SK-N-SH (cell line): ENCODE measurements at regions not wholly inside any gene's neighbourhood (a gene's known extent, or its start where the extent isn't known, plus 50 kb on each side); places are given as distances from the start of the nearest gene placed in this dataset.

Experiments used
- CTCF ChIP-seq: fragments of 200-600 bp; sonication (generic); IDR thresholded peaks from 2 replicates; pipeline ENCODE4 v1.6.1; 2017; ENCODE audit warnings: antibody characterized with exemption, mild to moderate bottlenecking, moderate library complexity
- EP300 ChIP-seq, 2 experiments: IDR thresholded peaks; 2 replicates each; pipeline versions ENCODE4 v1.4.0 to v1.6.1; 2012; ENCODE audit warnings: borderline replicate concordance in 1 of 2, low read depth in 1 of 2, low read length in 1 of 2
- EZH2phosphoT487 ChIP-seq: fragments of 200-600 bp; sonication (generic); IDR thresholded peaks from 2 replicates; pipeline ENCODE4 v1.6.1; 2017; ENCODE audit warnings: low read depth, mixed run types, mild to moderate bottlenecking, antibody characterized with exemption, moderate library complexity, borderline replicate concordance
- FOXM1 ChIP-seq: IDR thresholded peaks from 2 replicates; pipeline ENCODE4 v1.4.0; 2012; ENCODE audit warnings: low read depth, mild to moderate bottlenecking
- GABPA ChIP-seq: IDR thresholded peaks from 2 replicates; pipeline ENCODE4 v1.4.0; 2012; ENCODE audit warnings: low read depth, mild to moderate bottlenecking
- MAX ChIP-seq: IDR thresholded peaks from 2 replicates; pipeline ENCODE4 v1.4.0; 2012; ENCODE audit warnings: low read depth
- NFIC ChIP-seq: IDR thresholded peaks from 2 replicates; pipeline ENCODE4 v1.4.0; 2012; ENCODE audit warnings: borderline replicate concordance
- NRF1 ChIP-seq: IDR thresholded peaks from 2 replicates; pipeline ENCODE4 v1.6.1; 2012; ENCODE audit warnings: low read depth, mild to moderate bottlenecking, low read length
- POLR2AphosphoS5 ChIP-seq: IDR thresholded peaks from 2 replicates; pipeline ENCODE4 v1.6.1; 2012; ENCODE audit warnings: low read depth, low read length
- RAD21 ChIP-seq: IDR thresholded peaks from 2 replicates; pipeline ENCODE4 v1.6.1; 2012; ENCODE audit warnings: mild to moderate bottlenecking, low read length
- REST ChIP-seq: IDR thresholded peaks from 2 replicates; pipeline ENCODE4 v1.6.1; 2012; ENCODE audit warnings: mild to moderate bottlenecking, low read depth, low read length, moderate library complexity
- RFX5 ChIP-seq: IDR thresholded peaks from 2 replicates; pipeline ENCODE4 v1.6.1; 2012; ENCODE audit warnings: mild to moderate bottlenecking, improper control_type of control experiment, low read length
- SIN3A ChIP-seq: IDR thresholded peaks from 2 replicates; pipeline ENCODE4 v1.6.1; 2012; ENCODE audit warnings: low read depth, mild to moderate bottlenecking, low read length, moderate library complexity, borderline replicate concordance
- TAF1 ChIP-seq: IDR thresholded peaks from 2 replicates; pipeline ENCODE4 v1.6.1; 2012; ENCODE audit warnings: low read depth, mild to moderate bottlenecking, low read length, moderate library complexity, borderline replicate concordance

GRCh38 chr5:156169495-156169894 is 157.5 kb upstream of the SGCD start:
- no peak for TF ChIP-seq NFIC
- TF ChIP-seq RAD21 = no peak
- no peak for TF ChIP-seq MAX
- no peak for TF ChIP-seq EP300 (IDR thresholded peaks at IDR 0.05; ENCODE audit: borderline replicate concordance in 1 of 2, low read depth in 1 of 2, low read length in 1 of 2)
- no peak for TF ChIP-seq CTCF
- no peak for TF ChIP-seq REST
- no peak for TF ChIP-seq POLR2AphosphoS5
- no peak for TF ChIP-seq FOXM1
- TF ChIP-seq TAF1 = no peak
- TF ChIP-seq NRF1 = no peak
- TF ChIP-seq GABPA = no peak
- no peak for TF ChIP-seq RFX5
- TF ChIP-seq EZH2phosphoT487 = no peak
- TF ChIP-seq SIN3A = no peak
